HG03025 (cell line): ENCODE measurements at regions not wholly inside any gene's neighbourhood (a gene's known extent, or its start where the extent isn't known, plus 50 kb on each side); places are given as distances from the start of the nearest gene placed in this dataset.

Source experiments
- ATAC-seq: cut with Tn5 transposase; IDR thresholded peaks from one replicate; pipeline ENCODE4 v1.9.1; 2021; ENCODE audit warnings: mild to moderate bottlenecking, moderate library complexity; ENCODE audit not compliant: unreplicated experiment, low FRiP score

DNA sequence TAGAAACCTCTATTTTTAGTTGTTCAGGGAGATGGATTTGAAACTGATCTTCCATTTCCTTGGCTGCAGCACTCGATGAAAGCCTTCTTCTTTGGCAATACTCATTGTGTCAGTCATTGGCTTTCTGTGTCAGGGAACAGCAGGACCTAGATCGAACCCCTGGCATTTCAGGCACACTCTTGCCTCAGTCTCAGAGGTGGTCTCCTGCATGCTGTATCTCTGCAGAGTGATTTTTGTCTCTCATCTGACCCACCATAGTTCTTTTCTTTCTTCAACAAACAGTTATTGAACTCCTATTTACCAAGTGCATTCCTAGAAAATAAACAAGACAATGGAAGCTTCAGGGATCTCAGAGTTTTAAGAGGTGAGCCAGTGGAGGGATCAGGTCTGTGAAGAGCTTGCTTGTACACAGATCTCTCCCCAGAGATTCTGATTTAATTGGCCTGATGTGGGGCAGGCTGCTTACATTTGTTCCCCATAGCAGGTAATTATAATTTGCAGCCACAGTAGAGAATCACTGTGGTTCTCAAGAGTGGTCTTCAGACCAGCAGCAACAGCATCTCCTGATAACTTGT, 473.1 kb upstream of the TCF4 start:
- ATAC-seq = no peak

DNA sequence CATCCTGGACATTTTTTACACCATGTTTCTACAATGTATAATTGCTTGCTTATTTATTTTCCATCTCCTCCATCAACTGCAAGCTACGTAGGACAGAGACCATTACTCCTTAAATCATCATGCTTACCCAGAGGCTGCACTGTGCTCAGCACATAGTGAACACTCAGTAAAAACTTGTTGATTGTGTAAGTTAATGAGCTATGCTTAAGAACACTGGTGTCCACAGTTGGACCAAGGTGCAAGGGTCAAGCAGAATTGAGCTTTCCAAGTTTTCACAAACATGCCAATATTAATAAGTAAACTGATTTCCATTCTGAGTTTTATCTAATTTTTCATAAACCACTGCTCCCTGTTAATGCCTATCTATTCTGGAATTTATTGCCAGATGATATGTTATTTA, 464.2 kb upstream of the TCF4 start:
- no peak for ATAC-seq

DNA sequence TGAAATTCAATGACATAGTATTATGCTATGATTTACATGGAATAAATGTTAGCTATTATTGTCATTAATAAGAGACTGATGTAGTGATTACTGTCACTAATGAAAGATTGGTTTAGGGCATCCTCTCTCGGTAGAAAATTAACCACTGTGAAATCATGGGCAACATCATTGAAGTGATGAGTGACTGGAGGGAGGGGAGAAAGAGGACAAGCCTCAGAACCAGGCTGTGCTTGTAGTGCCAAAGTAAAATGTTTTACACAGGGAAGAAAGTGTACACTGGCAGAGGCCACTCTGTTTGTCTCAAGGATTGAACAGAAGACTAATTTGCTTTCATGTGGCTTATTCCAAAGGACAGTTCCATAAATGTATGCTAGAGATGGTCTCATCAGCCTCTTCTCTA, 456.2 kb upstream of the TCF4 start:
- ATAC-seq = no peak

DNA sequence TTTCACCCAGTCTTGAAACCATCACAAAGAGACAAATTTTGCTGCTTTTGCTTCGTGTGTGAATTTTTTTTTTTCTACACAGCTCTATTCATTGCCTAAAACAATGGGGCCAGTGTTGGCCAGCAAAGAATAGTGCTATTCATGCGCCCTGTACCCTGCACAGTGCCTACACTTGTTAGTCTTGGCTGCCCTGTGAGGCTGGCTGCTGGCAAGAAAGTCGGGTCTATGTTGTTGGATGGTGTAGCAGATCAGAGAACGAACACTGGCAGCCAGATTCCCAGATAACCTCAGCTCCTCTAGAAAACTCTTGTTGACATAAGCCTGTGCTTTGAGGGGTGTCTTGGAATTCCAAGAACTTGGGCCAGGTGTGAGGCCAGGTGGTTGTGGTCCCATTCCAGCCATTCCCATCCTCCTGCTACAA, 455.7 kb upstream of the TCF4 start:
- no peak for ATAC-seq

DNA sequence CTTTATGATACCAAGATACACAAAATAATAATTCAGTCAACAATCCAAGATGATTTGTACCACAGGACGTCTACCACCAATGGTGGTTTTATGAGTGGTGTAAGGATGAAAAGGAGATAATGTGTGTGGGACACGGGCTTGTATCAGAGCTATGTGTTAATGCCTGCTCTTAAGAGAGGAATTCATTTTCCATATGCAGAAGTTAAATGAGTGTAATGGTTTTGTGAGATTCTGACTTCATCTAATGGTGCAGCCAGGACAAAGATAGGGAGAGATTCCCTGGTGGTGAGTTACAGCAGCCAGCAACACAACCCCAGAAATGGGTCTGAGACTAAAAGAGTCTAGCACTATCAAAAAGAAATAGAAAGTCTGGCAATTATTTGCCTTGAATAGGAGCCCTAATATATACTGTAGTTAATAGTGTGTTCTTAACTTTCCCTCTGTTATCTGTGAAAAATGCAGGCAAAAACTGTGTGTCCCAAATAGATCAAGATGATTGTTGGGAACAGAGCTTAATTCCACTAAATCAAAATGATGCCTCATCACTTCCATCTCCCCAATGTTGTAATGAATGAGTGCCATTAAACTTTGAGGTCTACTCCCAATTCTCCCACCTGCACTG, 455.0 kb upstream of the TCF4 start:
- ATAC-seq = no peak

DNA sequence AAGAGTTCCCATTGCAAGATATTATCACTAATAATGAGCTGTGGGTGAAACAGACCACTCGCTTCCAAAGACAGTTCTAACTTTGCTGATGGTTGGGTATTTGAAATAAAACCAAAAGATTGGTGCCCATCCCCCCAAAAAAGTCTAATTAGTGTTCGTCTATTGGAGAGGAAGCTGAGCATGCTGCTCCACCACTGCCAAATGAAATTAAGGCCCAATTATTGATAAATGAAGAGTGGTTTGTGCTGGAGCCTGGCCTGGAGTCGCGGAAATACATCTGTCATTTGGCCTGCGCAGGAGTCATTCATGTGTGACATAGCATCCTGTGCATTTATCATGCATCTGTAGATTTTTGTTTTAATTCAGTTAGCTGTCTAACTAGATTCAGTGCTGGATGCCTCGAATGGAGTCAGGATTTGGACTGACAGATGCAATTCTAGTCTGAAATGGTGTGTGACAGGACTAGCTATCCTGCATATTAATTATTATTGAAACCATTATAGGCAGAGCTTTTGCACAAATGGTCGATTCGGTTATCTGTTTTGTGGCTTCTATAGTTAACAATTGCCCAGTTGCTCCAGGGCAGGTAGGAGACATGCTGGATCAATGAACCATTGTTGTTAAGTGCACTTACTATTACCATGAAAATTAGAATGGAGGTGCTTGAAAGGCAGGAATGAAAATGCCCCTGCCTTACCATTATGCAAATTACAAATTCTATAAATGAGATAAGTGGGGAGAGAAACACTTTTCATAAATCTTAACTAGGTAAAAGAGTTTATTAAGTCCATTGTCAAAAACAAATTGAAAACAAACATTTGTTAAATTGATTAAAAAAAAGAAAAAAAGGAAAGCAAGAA, 450.4 kb upstream of the TCF4 start:
- ATAC-seq = no peak

DNA sequence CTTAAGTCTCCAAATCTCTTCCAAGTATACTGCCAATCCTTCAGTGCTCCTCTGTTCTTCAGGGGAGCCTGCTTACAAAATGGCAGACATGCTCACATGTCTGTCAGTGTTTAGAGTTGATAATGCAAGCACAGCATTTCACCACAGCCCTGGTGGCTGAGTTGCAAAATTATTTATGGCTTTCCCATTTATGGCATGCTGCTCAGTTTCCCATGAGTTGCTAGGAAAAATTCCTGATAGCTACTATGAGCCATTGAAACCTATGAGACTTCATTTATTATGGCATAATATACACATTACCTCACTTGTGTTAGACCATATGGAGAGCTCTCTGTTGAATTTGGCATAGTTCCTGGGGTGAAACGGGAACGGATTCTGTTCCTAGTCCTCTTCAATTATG, 448.7 kb upstream of the TCF4 start:
- ATAC-seq = no peak

DNA sequence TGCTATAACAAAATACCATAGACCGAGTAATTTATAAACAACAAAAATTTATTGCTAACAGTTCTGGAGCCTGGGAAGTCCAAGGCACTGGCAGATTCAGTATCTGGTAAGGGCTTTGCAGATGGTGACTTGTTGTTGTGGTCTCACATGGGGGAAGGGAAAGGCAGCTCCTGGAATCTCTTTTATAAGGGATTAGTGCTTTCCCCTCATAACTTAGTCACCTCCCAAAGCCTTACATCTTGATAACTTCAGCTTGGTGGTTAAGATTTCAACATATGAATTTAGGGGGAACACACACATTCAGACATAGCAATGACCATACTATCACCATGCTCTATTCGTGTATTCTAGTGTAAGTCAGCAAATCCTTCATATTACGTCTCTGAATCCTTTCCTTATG, 447.6 kb upstream of the TCF4 start:
- no peak for ATAC-seq

DNA sequence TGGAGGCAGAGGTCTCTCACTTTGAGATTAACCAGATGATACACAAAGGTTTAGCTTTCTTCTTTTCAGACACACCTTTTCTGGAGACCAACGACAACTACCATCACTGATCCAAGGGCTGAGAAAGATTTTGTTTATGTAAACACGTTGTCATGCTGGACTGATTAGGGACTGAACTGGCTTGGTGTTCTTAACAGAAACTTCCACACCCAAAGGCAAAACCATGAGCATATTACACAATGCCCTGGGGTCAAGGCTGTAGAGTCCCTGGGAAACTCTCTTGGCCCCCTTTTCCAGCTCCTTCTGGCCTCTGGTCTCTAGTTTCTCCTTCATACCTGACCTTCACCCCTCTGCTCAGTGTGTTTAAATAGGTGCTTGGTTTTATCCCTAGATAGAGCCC, 447.0 kb upstream of the TCF4 start:
- no peak for ATAC-seq

DNA sequence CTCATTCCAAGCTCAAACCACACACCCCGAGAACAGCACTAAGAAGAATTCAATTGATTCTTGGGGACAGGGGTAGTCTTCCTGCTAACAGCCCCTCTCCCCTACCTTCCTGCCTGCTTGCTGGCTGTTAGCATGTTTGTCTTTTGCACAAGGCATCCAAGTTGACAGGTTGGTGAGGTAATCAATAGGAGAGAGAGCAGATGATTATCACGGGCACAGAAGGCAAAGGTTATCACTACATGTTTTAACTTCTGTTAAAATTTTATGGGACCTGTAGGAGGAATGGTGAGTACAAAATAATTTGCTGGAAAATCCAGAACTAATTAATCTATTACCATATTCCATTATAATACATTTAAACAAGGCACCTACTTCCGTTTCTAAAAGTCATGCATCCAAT, 442.1 kb upstream of the TCF4 start:
- no peak for ATAC-seq

DNA sequence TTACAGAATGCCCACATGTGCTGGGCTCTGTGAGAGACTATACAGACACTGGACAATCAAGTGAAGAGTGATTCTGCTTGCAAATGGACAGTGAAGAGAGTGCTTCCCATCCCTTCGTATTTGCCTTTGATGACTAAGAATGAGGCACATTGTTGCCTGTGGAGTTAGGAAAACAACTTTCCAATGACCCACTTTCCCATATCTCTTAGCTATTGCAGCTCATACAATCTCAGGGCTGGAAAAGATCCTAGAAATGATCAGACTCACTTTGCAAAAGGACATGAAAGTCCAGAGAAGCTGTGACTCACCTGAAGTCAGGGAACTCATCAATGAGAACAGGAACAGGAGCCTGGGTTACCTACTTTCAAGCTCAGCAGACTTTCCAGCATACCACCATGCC, 440.5 kb upstream of the TCF4 start:
- no peak for ATAC-seq

DNA sequence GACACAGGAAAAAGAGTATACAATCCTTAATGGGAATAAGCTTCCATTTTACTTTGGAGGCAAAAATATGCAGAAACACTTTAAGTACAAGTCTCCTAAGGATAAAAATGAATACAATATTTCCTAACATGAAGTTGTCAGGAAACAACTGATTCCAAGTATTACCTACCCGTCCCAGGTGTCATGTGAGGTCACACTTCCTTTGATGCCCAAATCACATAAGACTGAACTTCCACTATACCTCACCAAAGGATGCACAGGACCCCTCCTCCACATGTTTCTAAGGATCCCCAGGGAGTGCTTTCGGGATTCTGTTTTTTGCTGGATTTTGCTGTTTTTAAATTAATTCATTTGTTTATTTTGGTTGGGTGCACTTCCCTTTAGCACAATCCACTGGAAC, 438.5 kb upstream of the TCF4 start:
- ATAC-seq = no peak

DNA sequence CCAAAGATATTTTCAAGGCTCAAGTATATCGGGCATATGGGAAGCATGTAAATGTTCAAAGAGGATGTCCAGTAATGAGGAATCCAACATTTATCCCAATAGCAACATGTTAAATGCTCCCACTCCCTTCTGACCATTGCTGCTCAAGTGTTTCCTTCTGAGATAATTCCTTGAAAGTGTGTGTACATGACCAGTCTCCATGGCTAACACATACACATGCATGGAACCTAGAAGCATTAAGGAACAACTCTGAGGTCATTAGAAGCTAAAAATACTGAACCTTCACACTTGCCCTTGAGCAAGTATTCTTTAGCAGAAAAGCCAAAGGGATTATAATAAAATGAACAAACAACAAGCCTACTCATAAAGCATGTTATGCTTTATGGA, 433.8 kb upstream of the TCF4 start:
- ATAC-seq = no peak

DNA sequence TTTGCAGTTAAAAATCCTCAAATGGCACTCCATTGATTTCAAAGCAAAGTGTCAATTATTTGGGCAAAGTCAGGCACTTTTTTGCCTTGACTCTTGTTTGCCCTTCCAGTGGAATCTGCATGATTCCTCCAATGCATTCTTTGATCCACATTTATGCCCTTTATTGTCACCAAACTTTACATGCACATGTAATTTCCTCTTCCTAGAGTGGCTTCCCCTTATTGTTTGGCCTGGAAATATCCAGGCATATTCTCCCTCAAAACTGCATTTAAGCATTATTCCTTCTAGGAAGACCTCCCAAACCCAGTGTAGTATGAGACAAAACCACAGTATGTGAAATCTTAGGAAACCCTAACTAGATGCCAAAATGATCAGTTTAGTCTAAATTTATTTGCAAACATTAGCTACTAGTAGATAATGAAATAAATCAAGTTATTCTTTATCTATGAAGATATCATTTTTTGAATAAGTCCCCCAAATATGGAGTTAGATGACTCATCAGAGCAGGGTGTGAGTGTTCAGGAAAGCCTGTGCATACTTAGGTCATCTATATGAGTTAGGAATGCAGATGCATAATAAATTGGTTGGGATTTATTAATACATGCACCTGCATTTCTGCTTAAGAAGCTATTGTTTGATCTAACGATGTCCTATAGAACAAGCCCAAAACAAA, 433.3 kb upstream of the TCF4 start:
- ATAC-seq = no peak

DNA sequence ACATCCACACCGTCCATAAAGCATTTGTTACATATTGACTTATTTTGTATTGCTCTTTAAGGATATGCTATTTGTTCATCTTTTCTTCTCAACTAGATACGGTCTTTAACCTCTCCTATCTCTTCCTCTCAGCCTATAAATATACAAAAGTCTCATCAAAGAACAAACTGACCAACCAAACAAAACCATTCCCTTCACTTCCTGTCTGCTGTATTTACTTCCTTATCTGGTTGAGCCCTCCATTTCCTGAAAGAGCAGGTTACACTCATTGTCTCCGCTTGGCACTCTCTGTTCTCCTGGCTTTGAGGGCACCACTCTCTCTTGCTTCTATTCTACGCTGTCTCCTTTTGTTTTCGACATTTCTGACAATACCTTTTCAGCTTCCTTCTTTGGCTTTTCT, 431.9 kb upstream of the TCF4 start:
- ATAC-seq = no peak

DNA sequence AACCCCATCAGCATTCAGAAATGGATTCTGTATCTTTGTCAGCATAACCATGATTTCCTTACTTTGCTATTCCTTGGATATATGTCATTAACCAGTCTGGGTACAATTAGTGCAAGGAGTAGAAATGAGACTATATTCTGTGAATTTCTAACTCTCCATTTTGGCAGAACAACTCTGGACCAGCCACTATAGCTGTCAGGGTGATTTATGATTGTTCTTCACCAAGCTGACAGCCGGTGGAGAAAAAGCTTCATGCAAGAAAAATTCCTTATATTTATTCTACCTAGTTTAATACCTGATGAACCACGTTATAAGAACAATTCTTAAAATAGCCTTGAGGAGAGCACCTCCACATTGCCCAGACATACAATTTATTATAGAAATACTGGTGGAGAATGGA, 431.2 kb upstream of the TCF4 start:
- ATAC-seq = no peak

DNA sequence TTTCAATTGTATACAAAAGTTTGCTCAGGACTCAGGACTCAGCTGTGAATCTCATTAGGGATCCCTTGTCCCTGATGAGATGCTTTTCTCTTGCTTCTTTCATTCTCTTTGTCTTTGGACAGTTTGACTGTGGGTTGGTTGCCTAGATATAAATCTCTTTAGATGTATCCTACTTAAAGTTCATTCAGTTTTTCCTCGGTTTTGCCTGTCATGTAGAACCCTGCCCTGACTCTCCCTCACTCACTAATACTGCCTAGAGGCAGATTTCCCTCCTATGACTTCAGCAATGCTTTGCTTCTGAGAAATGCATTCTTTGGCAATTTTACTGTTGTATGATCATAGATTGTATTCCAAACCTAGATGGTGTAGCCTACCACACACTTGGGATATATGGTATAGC, 421.4 kb upstream of the TCF4 start:
- ATAC-seq = no peak

DNA sequence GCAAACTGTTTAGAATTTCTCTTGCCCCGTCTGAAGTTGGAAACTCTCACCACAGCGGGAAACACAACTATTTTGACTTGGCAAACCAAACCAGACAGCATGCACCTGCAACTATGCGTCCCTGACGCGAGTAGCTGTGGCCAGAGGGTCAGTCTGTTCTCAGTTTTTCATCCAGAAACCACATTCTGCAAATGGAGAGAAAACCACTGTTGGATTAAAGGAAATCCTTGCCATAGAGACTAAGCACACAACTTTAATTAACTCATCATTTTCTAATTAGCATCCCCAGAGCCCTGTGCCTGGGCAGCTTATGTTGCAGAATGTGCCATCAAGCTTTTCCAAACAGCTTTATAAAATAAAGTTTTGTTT, 415.7 kb upstream of the TCF4 start:
- no peak for ATAC-seq

DNA sequence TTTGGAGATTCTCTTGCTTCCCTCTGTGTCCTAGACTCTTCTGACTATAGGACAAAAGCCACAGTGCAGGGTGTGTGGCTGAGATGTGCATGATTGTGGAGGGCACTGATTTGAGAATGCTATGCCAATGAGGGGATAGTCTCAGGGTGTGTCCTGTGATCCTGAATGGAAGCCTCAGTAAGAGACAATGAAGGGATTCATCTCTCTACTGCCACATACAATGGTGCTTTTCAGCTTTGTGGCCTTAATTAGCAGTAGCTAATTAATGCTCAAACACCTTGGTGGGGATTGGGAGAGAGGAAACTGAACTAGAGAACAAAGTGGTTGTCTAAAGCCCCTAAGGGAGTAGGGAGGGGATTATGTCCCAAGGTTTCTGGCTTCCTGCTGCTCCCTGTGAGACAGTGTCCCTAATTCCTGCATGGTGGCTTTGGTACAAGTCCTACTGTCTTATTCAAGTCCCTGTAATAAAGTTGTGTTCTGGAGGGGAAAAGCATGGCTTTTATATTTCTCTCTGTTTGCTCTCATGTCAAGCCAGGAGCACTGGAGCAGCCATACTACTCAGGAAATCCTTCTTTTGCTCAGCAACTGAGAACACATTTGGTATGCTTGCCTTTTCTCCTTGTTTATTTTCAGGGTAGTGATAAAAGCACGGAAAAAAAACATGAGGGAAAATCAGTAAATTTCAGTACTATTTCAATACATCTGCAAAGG, 415.2 kb upstream of the TCF4 start:
- no peak for ATAC-seq

DNA sequence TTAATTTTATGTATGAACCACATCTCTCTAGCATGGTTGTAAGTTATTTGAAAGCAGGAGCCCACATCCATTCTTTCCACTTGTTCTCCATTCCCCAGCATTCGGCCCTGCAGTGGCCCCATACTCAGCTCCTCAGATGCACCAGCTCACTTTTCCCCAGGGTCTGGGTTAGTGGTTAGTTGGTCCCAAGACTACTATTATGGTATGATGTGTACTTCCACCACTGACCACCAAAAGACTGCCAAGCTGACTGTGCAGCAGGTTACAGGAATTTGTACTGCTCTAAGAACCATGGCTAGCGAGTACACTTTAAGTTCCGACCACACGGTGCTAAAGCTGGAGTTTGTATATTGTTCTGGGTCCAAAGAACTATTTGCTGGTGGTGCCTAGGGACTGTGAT, 413.6 kb upstream of the TCF4 start:
- no peak for ATAC-seq

DNA sequence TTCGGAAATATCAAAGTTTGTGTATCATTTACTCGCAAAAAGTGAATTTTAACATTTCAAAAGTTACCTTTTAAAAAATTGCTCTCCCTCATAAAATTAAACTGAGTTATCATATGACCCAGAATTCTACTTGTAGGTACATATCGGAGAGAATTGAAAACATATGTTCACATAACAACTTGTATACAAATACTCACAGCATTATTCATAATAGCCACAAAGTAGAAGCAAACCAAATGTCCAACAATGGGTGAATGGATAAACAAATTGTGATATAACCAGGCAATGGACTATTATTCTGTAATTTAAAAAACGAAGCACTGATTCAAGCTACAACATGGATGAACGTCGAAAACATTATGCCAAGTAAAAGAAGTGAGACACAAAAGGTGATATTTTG, 412.0 kb upstream of the TCF4 start:
- ATAC-seq = no peak
